ENCODE measurements at regions not wholly inside any gene's neighbourhood (a gene's known extent, or its start where the extent isn't known, plus 50 kb on each side); places are given as distances from the start of the nearest gene placed in this dataset.

DNA sequence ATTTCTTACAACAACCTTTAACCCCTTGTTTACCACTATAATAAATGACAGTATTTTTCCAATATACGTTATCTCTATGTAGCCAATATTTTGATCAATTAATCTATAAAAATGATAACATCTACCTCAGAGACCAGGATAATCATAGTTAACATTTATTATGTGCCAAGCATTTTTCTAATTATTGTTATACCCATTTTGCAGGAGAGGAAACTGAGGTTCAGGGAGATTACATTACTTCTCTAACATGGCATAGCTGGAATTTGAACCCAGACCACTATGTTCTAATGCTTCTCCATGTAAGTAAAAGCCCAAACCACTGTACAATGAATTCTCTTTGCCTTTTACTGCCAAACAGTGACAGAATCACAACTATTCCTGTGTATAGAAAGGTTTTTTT is 113.4 kb upstream of the PFN2 start:
- TF ChIP-seq, protein P1, sequence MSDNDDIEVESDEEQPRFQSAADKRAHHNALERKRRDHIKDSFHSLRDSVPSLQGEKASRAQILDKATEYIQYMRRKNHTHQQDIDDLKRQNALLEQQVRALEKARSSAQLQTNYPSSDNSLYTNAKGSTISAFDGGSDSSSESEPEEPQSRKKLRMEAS (IDR thresholded peaks at IDR 0.05): no peak
- TF ChIP-seq, protein P2, sequence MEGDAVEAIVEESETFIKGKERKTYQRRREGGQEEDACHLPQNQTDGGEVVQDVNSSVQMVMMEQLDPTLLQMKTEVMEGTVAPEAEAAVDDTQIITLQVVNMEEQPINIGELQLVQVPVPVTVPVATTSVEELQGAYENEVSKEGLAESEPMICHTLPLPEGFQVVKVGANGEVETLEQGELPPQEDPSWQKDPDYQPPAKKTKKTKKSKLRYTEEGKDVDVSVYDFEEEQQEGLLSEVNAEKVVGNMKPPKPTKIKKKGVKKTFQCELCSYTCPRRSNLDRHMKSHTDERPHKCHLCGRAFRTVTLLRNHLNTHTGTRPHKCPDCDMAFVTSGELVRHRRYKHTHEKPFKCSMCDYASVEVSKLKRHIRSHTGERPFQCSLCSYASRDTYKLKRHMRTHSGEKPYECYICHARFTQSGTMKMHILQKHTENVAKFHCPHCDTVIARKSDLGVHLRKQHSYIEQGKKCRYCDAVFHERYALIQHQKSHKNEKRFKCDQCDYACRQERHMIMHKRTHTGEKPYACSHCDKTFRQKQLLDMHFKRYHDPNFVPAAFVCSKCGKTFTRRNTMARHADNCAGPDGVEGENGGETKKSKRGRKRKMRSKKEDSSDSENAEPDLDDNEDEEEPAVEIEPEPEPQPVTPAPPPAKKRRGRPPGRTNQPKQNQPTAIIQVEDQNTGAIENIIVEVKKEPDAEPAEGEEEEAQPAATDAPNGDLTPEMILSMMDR (IDR thresholded peaks at IDR 0.05): no peak
- no peak for TF ChIP-seq RARB (CRISPR knock-in tag; IDR thresholded peaks at IDR 0.05)
- TF ChIP-seq FOSL2 (IDR thresholded peaks at IDR 0.05): no peak
- no peak for TF ChIP-seq FOSL2 (CRISPR knock-in tag; IDR thresholded peaks at IDR 0.05)
- no peak for TF ChIP-seq RFX5 (IDR thresholded peaks at IDR 0.05)
- TF ChIP-seq, protein P3, sequence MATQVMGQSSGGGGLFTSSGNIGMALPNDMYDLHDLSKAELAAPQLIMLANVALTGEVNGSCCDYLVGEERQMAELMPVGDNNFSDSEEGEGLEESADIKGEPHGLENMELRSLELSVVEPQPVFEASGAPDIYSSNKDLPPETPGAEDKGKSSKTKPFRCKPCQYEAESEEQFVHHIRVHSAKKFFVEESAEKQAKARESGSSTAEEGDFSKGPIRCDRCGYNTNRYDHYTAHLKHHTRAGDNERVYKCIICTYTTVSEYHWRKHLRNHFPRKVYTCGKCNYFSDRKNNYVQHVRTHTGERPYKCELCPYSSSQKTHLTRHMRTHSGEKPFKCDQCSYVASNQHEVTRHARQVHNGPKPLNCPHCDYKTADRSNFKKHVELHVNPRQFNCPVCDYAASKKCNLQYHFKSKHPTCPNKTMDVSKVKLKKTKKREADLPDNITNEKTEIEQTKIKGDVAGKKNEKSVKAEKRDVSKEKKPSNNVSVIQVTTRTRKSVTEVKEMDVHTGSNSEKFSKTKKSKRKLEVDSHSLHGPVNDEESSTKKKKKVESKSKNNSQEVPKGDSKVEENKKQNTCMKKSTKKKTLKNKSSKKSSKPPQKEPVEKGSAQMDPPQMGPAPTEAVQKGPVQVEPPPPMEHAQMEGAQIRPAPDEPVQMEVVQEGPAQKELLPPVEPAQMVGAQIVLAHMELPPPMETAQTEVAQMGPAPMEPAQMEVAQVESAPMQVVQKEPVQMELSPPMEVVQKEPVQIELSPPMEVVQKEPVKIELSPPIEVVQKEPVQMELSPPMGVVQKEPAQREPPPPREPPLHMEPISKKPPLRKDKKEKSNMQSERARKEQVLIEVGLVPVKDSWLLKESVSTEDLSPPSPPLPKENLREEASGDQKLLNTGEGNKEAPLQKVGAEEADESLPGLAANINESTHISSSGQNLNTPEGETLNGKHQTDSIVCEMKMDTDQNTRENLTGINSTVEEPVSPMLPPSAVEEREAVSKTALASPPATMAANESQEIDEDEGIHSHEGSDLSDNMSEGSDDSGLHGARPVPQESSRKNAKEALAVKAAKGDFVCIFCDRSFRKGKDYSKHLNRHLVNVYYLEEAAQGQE (IDR thresholded peaks at IDR 0.05): no peak
- no peak for TF ChIP-seq RAD21 (conservative IDR thresholded peaks at IDR 0.05 in 1 of 2, IDR thresholded peaks at IDR 0.05 in 1 of 2)
- TF ChIP-seq, protein P4, sequence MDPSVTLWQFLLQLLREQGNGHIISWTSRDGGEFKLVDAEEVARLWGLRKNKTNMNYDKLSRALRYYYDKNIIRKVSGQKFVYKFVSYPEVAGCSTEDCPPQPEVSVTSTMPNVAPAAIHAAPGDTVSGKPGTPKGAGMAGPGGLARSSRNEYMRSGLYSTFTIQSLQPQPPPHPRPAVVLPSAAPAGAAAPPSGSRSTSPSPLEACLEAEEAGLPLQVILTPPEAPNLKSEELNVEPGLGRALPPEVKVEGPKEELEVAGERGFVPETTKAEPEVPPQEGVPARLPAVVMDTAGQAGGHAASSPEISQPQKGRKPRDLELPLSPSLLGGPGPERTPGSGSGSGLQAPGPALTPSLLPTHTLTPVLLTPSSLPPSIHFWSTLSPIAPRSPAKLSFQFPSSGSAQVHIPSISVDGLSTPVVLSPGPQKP (IDR thresholded peaks at IDR 0.05; ENCODE audit: low read depth, low read length): no peak
- no peak for TF ChIP-seq BHLHE40 (IDR thresholded peaks at IDR 0.05; ENCODE audit: low read depth, low read length)
- no peak for TF ChIP-seq JUNB (IDR thresholded peaks at IDR 0.05)
- TF ChIP-seq POLR2A (IDR thresholded peaks at IDR 0.05; ENCODE audit: low read length): no peak
- no peak for TF ChIP-seq NR3C1 (IDR thresholded peaks at IDR 0.05)
- TF ChIP-seq MYC (IDR thresholded peaks at IDR 0.05; ENCODE audit: borderline replicate concordance, low read length): no peak
- no peak for TF ChIP-seq CHD4 (IDR thresholded peaks at IDR 0.05; ENCODE audit: borderline replicate concordance)

All from A549 (cell line).